Pancreas (tissue), 10 donors: ENCODE measurements at regions not wholly inside any gene's neighbourhood (a gene's known extent, or its start where the extent isn't known, plus 50 kb on each side); places are given as distances from the start of the nearest gene placed in this dataset.
"Not testable (repeated sequence)": the region's sequence is repeated elsewhere in the genome, so short reads cannot be mapped to it uniquely, and the experiment has no call there.

ENCODE experiments used
- ATAC-seq, 4 donors: fragments of 200-7000 bp; cut with Tn5 transposase; one replicate each; pipeline versions ENCODE4 v1.8.0 to v1.9.1; 2020; ENCODE audit warnings: mild to moderate bottlenecking in 4 of 4, moderate library complexity in 4 of 4
- DNase-seq, 6 donors: peaks; one replicate each; pipeline ENCODE4 v3.0.0-alpha.2; 2020
- FAIRE-seq: peaks from 2 replicates; lab custom pipeline; 2012; peaks lifted over from hg19 to GRCh38; lab: Jason Lieb, UNC
- H3K27ac ChIP-seq, 4 donors: fragments of 200-600 bp; sonication (generic); 1 replicate in 3 of 4; 2 replicates in 1 of 4; pipeline versions ENCODE4 v1.5.0 to v1.8.0; 2020
- H3K27me3 ChIP-seq, 4 donors: fragments of 200-600 bp; one replicate each; pipeline ENCODE4 v1.8.0; 2021
- H3K36me3 ChIP-seq, 3 donors: fragments of 200-600 bp; sonication (generic) in 1 of 3; one replicate each; pipeline versions ENCODE4 v1.5.0 to v1.8.0; 2020 to 2021
- H3K4me1 ChIP-seq, 3 donors: fragments of 200-600 bp; one replicate each; pipeline ENCODE4 v1.8.0; 2021
- H3K4me3 ChIP-seq, 4 donors: fragments of 200-600 bp; sonication (generic) in 2 of 4; one replicate each; pipeline versions ENCODE4 v1.5.0 to v1.8.0; 2020 to 2021
- H3K9me3 ChIP-seq, 4 donors: fragments of 200-600 bp; one replicate each; pipeline ENCODE4 v1.8.0; 2021
- WGBS, 2 donors: extraction: QIAGEN DNeasy Blood & Tissue Kit; methylation state at CpG; one replicate each; pipeline ENCODE4 v1.1.7; 2013; 5-methylcytosine and 5-hydroxymethylcytosine counted together
- intact Hi-C, 3 donors: fragments of 100-400 bp; cut with DNase I; formaldehyde crosslinking; loops; one replicate each; pipeline versions ENCODE4 v1.11.1 to v1.14.2; 2022
- TF ChIP-seq, protein P1 (sequence below), 4 donors: fragments of 200-600 bp; sonication (generic) in 3 of 4; IDR thresholded peaks; one replicate each; pipeline versions ENCODE4 v1.5.0 to v1.8.0; 2021; ENCODE audit warnings: antibody characterized with exemption in 4 of 4
- donor health status: healthy with polysubstance abuse.
- donor health status: DM: no; HTN: no; CAD: no; lungs with moderate emphysema.
- donor health status: DM: no; HTN: no; CAD: no.
- donor health status: control.
- donor health status: control.
- donor health status: Bipolar disorder and iron deficiency.
- donor health status: DM: yes; HTN: yes; CAD: no.
- donor health status: DM: no; HTN: no; CAD: no.
- donor health status: DM: no; HTN: no; CAD: no.
- donor health status: DM: yes; HTN: yes; CAD: no.

DNA sequence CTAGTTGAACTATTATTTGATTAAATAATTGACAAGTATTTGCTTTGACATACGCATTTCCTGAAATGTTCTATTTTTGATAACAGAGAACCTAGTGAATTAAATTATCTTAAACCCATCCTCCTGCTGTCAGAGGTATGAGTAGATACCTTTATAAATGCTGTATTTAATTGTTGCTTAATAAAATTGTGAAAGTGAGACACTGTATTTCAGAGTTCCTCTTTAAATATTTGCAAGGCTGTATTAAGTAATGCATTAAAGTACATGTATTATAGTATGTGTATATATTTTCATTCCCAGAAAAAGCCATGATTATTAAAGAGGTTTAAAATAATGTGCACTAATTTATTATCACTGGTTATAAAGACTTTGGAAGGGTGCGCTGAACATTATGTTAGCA lies 483.8 kb downstream of the TFAP2B start:
- Histone ChIP-seq H3K4me3 (no peak overlapping the region), H3K9me3 (no peaks in the 10 kb centered on the region), H3K36me3 (no peaks in the 10 kb centered on the region), H3K27me3 (no peaks in the 10 kb centered on the region), H3K27ac (no peak overlapping the region), H3K4me1 (no peaks in the 10 kb centered on the region)
- DNase-seq (no peak), FAIRE-seq (no peak), ATAC-seq (no peak)
- WGBS, 2 donors, result 80% methylated on average over 2 of the region's 2 CpGs
- intact Hi-C loops, result no loop called here
- TF ChIP-seq, protein P1, sequence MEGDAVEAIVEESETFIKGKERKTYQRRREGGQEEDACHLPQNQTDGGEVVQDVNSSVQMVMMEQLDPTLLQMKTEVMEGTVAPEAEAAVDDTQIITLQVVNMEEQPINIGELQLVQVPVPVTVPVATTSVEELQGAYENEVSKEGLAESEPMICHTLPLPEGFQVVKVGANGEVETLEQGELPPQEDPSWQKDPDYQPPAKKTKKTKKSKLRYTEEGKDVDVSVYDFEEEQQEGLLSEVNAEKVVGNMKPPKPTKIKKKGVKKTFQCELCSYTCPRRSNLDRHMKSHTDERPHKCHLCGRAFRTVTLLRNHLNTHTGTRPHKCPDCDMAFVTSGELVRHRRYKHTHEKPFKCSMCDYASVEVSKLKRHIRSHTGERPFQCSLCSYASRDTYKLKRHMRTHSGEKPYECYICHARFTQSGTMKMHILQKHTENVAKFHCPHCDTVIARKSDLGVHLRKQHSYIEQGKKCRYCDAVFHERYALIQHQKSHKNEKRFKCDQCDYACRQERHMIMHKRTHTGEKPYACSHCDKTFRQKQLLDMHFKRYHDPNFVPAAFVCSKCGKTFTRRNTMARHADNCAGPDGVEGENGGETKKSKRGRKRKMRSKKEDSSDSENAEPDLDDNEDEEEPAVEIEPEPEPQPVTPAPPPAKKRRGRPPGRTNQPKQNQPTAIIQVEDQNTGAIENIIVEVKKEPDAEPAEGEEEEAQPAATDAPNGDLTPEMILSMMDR (IDR thresholded peaks at IDR 0.05), result no peak

DNA sequence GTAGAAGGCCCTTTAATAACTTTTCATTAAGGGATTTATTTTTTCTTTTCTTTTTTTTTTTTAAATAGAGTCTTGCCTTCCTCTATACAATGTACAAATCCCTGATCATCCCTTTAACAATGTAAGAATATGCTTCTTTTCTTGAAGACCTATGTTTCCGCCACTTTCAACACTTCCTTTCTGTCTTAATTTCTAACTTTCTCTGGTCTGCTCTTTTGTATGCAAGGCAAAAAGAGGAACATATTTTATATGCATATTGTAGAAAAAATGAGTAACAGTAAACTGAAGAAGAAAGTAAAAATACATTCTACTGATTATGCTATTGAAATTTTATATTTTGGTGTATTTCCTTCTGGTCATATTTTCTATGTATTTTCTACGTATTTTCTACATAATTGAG lies 484.7 kb downstream of the TFAP2B start:
- Histone ChIP-seq H3K27ac (no peak overlapping the region), H3K36me3 (no peaks in the 10 kb centered on the region), H3K4me1 (no peaks in the 10 kb centered on the region), H3K4me3 (no peak overlapping the region), H3K9me3 (no peaks in the 10 kb centered on the region), H3K27me3 (no peaks in the 10 kb centered on the region)
- DNase-seq (no peak), ATAC-seq (no peak), FAIRE-seq (no peak)
- TF ChIP-seq, protein P1 (IDR thresholded peaks at IDR 0.05), result no peak
- 71 to 82% methylated on average over 2 of the region's 2 CpGs for WGBS, 2 donors
- intact Hi-C loops, result no loop called here

DNA sequence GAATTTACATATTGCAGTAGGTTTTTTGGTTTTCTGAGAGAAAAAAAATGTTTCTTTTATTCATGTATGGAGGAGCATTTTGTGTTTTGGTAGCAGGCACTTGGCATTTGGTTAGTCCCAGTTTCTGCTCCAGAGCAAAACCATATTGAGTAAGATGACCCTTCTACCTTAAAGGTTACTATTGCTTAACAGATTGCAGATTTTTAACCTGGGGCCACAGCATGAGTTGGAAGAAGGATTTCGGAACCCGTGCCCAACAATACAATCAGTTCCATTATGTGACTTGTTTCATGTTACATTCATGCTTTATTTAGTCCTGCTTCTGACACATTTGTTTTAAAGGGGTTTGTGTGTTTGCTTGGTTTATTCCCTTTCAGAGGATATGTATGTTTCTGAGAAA lies 496.3 kb downstream of the TFAP2B start:
- no peaks in the 10 kb centered on the region for H3K36me3 ChIP-seq
- DNase-seq (no peak), FAIRE-seq (no peak), ATAC-seq (no peak)
- intact Hi-C loops, result no loop called here
- no peaks in the 10 kb centered on the region for H3K27me3 ChIP-seq
- H3K9me3 ChIP-seq, result no peaks in the 10 kb centered on the region
- H3K27ac ChIP-seq, result no peak overlapping the region
- no peaks in the 10 kb centered on the region for H3K4me1 ChIP-seq
- 79 to 93% methylated on average over 2 of the region's 2 CpGs for WGBS, 2 donors
- H3K4me3 ChIP-seq, result no peak overlapping the region
- TF ChIP-seq, protein P1 (IDR thresholded peaks at IDR 0.05), result no peak

DNA sequence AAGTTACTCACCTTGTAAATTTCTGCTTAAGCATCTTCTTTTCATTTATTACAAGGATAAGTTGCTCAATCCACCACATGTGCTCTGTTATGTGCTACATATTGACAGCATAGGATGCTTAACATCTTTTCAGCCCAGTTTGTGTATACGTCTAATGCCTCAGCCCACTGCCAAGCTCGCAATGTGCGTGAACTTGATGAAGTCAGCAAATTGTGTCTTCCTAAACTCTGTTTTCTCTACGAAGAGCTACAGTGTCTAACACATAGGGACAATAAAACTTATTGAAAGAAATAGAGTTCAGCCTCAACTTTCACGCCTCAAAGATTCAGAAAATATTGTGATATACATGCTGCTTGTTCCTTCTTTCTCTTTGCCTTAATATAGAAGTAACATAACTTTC lies 500.0 kb downstream of the TFAP2B start:
- no peaks in the 10 kb centered on the region for H3K9me3 ChIP-seq
- H3K4me3 ChIP-seq, result no peak overlapping the region
- TF ChIP-seq, protein P1 (IDR thresholded peaks at IDR 0.05), result no peak
- ATAC-seq (no peak), DNase-seq (no peak), FAIRE-seq (no peak)
- H3K27ac ChIP-seq, result no peak overlapping the region
- H3K27me3 ChIP-seq, result no peaks in the 10 kb centered on the region
- H3K4me1 ChIP-seq, result no peaks in the 10 kb centered on the region
- WGBS, 2 donors, result 42 to 57% methylated on average over 5 of the region's 5 CpGs
- no peaks in the 10 kb centered on the region for H3K36me3 ChIP-seq
- intact Hi-C loops, result no loop called here

DNA sequence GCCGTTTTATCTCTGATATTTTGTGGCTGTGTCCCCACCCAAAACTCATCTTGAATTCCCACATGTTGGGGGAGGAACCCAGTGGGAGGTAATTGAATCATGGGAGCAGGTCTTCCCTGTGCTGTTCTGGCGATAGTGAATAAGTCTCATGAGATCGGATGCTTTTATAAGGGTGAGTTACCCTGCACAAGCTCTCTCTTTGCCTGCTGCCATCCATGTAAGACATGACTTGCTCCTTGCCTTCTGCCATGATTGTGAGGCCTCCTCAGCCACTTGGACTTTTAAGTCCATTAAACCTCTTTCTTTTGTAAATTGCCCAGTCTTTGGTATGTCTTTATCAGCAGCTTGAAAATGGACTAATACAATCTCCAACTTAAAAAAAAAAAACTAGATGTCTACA lies 502.8 kb downstream of the TFAP2B start:
- not testable (repeated sequence) for FAIRE-seq

GRCh38 chr6:51322505-51322904 lies 503.8 kb downstream of the TFAP2B start:
- TF ChIP-seq, protein P1 (IDR thresholded peaks at IDR 0.05), result no peak
- Histone ChIP-seq H3K9me3 (no peaks in the 10 kb centered on the region), H3K36me3 (no peaks in the 10 kb centered on the region), H3K27me3 (no peaks in the 10 kb centered on the region), H3K4me1 (no peaks in the 10 kb centered on the region), H3K4me3 (no peak overlapping the region), H3K27ac (no peak overlapping the region)
- intact Hi-C loops, result no loop called here
- ATAC-seq, result no peak
- no peak for DNase-seq
- no peak for FAIRE-seq

More for the DNA sequence above, 502.8 kb downstream of the TFAP2B start:
- H3K4me3 ChIP-seq, ATAC-seq, H3K4me1 ChIP-seq, H3K9me3 ChIP-seq, DNase-seq, H3K27me3 ChIP-seq, intact Hi-C loops, H3K27ac ChIP-seq, H3K36me3 ChIP-seq: not testable (repeated sequence)
- 69 to 86% methylated on average over 3 of the region's 3 CpGs for WGBS, 2 donors
